CD4-positive, alpha-beta T cell treated with Interferon gamma for 1 hour (primary cell): ENCODE measurements at regions not wholly inside any gene's neighbourhood (a gene's known extent, or its start where the extent isn't known, plus 50 kb on each side); places are given as distances from the start of the nearest gene placed in this dataset.

Experiments used
- DNase-seq: peaks from one replicate; pipeline ENCODE4 v3.0.0-alpha.2; 2020

GRCh38 chr2:120867290-120868241 lies 131.9 kb downstream of the GLI2 start:
- no peak for DNase-seq

GRCh38 chr2:120868366-120868765 lies 132.7 kb downstream of the GLI2 start:
- no peak for DNase-seq

DNA sequence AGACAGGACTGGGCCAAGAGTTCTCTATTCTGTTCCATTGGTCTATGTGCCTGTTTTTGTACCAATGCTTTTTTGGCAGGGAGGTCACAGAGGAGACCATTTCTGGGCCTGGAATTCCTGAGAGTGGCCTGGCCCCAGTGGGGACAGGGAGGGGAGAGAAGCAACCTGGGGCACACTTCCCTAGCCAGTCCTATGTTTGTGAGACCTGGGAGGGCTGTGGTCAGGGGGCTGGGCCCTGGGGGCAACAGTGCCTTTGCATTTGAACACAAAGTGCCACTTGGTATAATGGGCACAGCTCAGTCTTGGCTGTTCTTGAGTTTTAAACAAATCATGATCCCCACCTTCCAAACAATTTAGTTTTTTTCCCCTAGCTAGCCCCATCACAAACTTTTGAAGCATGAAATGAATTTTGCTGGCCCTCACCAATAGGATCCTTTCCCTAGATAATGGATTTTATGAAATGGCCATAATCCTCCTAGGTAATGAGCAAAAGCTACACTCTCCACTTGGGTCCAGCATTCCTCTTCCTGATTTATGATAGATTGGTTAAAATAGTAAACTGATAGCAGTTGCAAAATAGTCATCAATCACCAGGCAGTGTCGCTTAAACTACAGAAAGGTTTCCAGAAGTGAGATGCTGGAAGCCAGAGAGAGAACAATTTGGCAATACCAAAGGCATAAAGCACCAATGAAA lies 133.5 kb downstream of the GLI2 start:
- no peak for DNase-seq

GRCh38 chr2:120869730-120870466 lies 134.2 kb downstream of the GLI2 start:
- no peak for DNase-seq

DNA sequence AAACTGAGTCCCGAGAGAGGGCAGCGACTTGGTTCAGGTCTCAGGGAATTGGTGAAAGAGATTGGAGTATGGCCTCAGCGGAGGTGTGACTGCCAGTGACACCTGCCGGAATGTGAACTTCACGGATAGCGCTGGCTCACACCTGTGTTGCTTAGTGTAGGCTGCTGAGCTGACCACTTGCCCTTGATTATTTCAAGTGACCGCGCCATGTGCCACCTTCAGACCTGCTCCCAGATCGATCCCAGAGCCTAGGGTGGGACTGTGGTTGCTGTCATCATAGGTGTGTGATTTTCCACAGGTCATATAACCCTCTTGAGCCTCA lies 134.8 kb downstream of the GLI2 start:
- no peak for DNase-seq

GRCh38 chr2:120871016-120871635 lies 135.5 kb downstream of the GLI2 start:
- no peak for DNase-seq

DNA sequence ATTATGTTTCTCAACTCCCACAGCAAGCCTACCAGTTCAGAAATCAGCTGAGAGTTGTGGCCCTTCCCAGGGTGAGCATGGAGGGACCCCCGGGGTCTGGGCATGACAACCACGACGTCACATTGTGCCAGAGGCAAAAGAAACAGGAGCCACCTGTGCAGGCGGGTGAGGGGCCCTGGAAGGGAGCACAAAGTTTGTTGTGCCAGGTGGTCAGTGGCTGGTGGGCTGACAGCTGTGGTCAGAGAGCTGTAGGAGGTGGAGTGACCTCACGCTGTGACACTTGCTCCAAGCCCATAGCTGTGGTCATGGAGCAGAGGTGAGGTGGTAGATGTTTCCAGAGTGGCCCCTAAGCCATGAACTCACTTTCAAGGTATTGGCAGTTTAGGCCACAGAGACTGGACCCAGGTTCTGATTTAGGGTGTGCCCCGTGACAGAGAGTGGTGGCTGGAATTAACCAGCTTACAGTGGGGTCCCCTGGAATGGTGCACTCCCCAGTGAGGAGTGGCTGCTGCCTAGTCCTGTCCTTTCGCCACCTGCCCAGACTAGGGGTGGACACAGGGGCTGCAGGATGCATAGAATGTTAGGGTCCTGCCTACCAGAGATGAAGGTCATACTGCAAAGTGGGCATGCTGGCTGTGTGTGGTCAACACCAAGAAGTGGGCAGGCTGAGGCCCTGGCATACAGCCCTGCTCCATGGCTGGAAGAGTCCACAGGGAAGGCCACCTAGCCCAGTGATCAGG lies 136.4 kb downstream of the GLI2 start:
- DNase-seq: no peak

DNA sequence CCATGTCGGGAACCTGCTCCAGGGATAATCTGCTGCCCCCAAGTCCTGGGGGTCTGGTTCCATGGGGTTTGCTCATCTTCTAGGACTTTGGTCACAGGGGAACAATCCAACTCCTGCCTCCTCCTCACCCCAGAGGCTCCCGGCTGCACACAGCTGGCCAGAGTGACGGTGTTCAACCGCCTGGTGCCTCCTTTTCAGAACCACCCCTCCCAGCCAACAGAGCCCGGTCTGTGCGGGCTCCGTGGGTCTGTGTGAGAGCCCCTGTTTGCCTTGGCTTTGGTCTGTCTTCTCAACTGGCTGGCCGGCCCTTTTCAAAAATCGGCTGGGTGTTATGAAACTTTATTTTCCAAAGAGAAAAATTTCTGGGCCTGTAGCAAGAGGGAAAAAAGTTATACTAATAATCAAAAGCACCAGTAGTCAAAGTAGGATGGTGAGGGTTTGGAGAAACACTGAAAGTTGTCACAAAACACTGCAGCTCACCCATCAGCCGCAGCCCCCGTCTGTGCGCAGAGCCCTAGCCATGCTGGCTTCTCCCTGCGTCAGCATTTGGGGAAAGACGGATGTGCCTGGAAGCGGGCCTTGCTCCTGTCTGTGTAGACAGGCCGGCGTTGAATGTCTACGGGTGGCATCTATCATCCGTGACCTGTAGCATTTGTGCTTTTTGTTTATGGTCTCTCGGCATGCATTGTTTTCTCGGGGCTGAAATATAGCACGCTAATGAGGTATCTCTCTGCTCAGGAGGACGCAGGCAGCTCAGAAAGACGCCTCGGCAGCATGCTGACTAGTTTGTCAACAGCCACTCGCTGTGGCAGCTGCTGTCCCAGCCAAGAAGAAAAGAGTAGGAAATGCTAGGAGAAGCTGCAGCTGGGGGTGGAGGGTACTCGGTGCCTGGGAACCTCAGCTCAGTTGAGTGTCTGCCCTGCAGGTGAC lies 138.6 kb downstream of the GLI2 start:
- DNase-seq: no peak

DNA sequence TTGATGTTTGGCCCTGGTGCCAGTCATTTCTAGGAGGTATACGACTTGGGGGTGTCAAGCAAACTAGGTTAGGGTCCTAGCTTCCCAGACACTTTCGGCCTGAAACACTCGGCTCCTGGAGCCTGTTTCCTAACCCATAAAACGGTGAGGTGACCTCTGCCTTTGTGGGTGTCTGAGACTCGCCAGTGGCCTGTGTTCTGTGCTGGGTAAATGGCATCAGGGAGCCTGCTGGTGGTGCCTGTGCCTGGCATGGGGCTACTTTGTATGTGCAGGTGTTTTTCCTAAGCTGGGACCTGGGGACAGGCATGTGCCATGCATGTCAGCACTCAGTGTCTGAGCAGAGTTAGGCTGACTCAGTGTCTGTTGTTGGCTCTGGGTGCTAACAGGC lies 139.2 kb downstream of the GLI2 start:
- DNase-seq: no peak

DNA sequence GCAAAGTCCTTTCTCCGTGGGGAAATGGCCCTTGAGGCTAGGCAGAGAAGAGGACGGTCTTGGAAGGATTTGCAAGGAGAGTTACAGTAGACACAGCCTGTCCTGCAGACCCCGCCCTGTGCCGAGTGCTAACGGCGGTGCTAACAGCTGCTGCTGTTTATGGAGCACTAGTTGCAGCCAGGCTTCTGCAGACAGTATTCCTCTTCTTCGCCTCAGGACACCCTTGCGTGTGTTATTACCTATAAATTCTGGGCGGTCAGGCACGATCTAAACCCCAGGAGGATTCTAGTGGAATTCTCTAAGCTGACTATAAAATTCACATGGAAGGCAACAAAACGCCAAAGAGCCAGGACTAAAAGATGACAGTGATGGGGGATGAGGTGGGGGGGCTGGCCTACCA lies 139.8 kb downstream of the GLI2 start:
- no peak for DNase-seq

GRCh38 chr2:120876526-120877280 lies 141.0 kb downstream of the GLI2 start:
- DNase-seq: no peak

GRCh38 chr2:120877409-120877808 lies 141.7 kb downstream of the GLI2 start:
- DNase-seq: no peak

DNA sequence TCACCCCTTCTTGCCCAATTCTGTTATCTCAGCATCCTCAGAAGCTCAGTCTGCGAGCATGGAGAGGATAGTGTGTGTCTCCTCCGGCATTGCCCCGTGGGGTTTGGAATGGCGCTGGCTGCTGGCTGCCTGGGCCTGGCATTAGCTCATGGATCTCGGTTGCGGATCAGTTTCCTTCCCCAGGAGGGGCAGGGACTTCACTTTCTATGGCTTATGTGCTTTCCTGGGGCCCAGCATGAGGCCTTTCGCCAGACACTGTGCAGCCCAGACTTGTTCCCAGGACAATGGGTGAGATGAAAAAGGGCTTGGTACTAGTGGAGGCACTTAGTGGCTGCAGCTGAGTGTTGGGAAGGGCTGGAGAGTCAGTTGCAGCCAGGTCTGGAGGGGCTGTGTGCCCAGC lies 143.3 kb downstream of the GLI2 start:
- no peak for DNase-seq

DNA sequence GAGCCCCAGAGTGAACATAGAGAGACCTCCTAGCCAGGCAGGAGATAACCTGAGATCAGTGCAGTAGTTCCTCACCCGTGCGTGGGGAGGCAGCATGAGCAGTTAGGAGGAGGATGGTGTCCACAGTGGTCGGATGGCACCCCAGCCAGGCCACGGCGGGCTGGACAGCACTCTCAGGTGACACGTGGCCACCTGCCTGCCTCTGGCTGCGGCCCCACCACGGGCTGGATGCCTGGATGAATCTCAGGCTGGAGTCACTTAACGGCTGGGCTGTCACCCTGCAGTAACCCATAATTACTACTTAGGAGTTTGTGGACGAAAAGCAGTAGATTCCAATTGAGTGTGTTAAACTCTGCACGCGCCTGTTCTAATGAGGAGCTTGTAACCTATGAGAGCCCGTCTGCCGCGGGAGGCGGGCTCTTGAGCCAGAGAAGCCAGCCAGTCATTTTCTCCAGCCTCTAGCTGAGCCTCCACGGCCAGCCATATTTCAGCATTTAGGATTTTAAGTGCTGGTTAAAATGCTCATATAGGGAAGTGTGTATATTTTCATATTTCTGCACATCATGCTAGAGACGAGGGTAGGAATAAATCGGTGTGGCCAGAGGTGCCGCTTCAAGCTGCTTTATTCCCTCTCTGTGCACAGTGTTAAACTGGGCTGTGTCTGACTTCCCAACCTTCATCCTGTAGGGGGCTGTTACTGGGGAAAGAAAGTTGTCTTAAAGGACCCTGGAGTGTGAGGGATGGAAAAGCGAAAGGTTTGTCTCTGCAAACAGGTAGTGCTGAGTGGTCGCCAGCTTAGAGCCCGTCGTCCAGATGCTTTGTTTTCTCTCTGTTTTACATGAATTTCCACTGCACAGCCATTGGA lies 144.0 kb downstream of the GLI2 start:
- no peak for DNase-seq

GRCh38 chr2:120880381-120880780 lies 144.7 kb downstream of the GLI2 start:
- DNase-seq: no peak

GRCh38 chr2:120881981-120882788 lies 146.5 kb downstream of the GLI2 start:
- no peak for DNase-seq

GRCh38 chr2:120883607-120884440 lies 148.2 kb downstream of the GLI2 start:
- DNase-seq: no peak
